HEK293 (cell line): ENCODE measurements at regions not wholly inside any gene's neighbourhood (a gene's known extent, or its start where the extent isn't known, plus 50 kb on each side); places are given as distances from the start of the nearest gene placed in this dataset.

Source experiments
- CTCF ChIA-PET: fragments of 350-600 bp; formaldehyde crosslinking; extraction: SDS; loops from one replicate; lab custom pipeline; 2021; ENCODE audit warnings: antibody characterized with exemption; lab: Yijun Ruan, JAX
- POLR2A ChIA-PET: fragments of 300-600 bp; formaldehyde crosslinking; extraction: SDS; loops from one replicate; lab custom pipeline; 2020; ENCODE audit warnings: antibody characterized with exemption, inconsistent platforms; lab: Yijun Ruan, JAX
- H3K27ac ChIP-seq: fragments of 200-500 bp; sonication (Bioruptor generic); 2 replicates; pipeline ENCODE4 v1.5.1; 2014; ENCODE audit warnings: low read depth, low read length, control low read depth, inconsistent platforms; ENCODE audit errors: extremely low read depth
- H3K36me3 ChIP-seq, 2 experiments: fragments of 200-500 bp in 1 of 2; sonication (Bioruptor generic) in 1 of 2; 1 replicate in 1 of 2; 2 replicates in 1 of 2; pipeline ENCODE4 v1.5.1; 2014 to 2017; ENCODE audit warnings: inconsistent platforms in 2 of 2, low read length in 2 of 2; ENCODE audit not compliant: control insufficient read depth in 2 of 2, insufficient read depth in 1 of 2
- H3K4me1 ChIP-seq: fragments of 200-500 bp; sonication (Bioruptor generic); 2 replicates; pipeline ENCODE4 v1.5.1; 2014; ENCODE audit warnings: mild to moderate bottlenecking, low read length, inconsistent platforms; ENCODE audit not compliant: control insufficient read depth, insufficient read depth
- H3K4me3 ChIP-seq: 2 replicates; pipeline ENCODE4 v1.5.1; 2011; ENCODE audit warnings: low read depth, mild to moderate bottlenecking, control low read depth, low read length, moderate library complexity
- H3K9me3 ChIP-seq: fragments of 200-500 bp; sonication (Bioruptor generic); 2 replicates; pipeline ENCODE4 v1.5.1; 2014; ENCODE audit warnings: low read depth, low read length, inconsistent platforms; ENCODE audit not compliant: control insufficient read depth, insufficient read depth
- HOXA7 ChIP-seq: sonication (generic); formaldehyde crosslinking; IDR thresholded peaks from 2 replicates; pipeline ENCODE4 v1.8.1; 2022; ENCODE audit warnings: missing genetic modification reagents, borderline replicate concordance
- PATZ1 ChIP-seq: fragments of 450-650 bp; formaldehyde crosslinking; IDR thresholded peaks from 2 replicates; pipeline ENCODE4 v1.5.1; 2016; ENCODE audit warnings: missing biosample characterization, missing genetic modification characterization
- SCRT2 ChIP-seq: fragments of 450-650 bp; formaldehyde crosslinking; IDR thresholded peaks from 2 replicates; pipeline ENCODE4 v1.5.1; 2016; ENCODE audit warnings: missing biosample characterization, missing genetic modification characterization
- TRIM28 ChIP-seq: IDR thresholded peaks from 2 replicates; pipeline ENCODE4 v1.6.1; 2011; ENCODE audit warnings: low read length, control low read depth, borderline replicate concordance
- ZBTB17 ChIP-seq: fragments of 450-650 bp; formaldehyde crosslinking; IDR thresholded peaks from 2 replicates; pipeline ENCODE4 v1.5.1; 2016; ENCODE audit warnings: missing biosample characterization, missing genetic modification characterization
- ZFP3 ChIP-seq: fragments of 450-650 bp; formaldehyde crosslinking; IDR thresholded peaks from 2 replicates; pipeline ENCODE4 v1.5.1; 2016; ENCODE audit warnings: low read depth, missing biosample characterization, missing genetic modification characterization
- ZFP41 ChIP-seq: fragments of 450-650 bp; formaldehyde crosslinking; IDR thresholded peaks from 2 replicates; pipeline ENCODE4 v1.5.1; 2016; ENCODE audit warnings: missing biosample characterization, missing genetic modification characterization, borderline replicate concordance
- ZNF211 ChIP-seq: fragments of 450-650 bp; formaldehyde crosslinking; IDR thresholded peaks from 2 replicates; pipeline ENCODE4 v1.5.1; 2016; ENCODE audit warnings: low read depth, missing biosample characterization, missing genetic modification characterization
- ZNF239 ChIP-seq: fragments of 450-650 bp; formaldehyde crosslinking; IDR thresholded peaks from 2 replicates; pipeline ENCODE4 v1.5.1; 2016; ENCODE audit warnings: missing biosample characterization, missing genetic modification characterization
- ZNF585B ChIP-seq: fragments of 450-650 bp; formaldehyde crosslinking; IDR thresholded peaks from 2 replicates; pipeline ENCODE4 v1.5.1; 2016; ENCODE audit warnings: missing biosample characterization, missing genetic modification characterization
- ZNF600 ChIP-seq: fragments of 450-650 bp; formaldehyde crosslinking; IDR thresholded peaks from 2 replicates; pipeline ENCODE4 v1.5.1; 2016; ENCODE audit warnings: missing biosample characterization, missing genetic modification characterization
- ZNF629 ChIP-seq: fragments of 450-650 bp; formaldehyde crosslinking; IDR thresholded peaks from 2 replicates; pipeline ENCODE4 v1.5.1; 2017; ENCODE audit warnings: missing biosample characterization, missing genetic modification characterization
- ZSCAN23 ChIP-seq: fragments of 450-650 bp; formaldehyde crosslinking; IDR thresholded peaks from 2 replicates; pipeline ENCODE4 v1.5.1; 2016; ENCODE audit warnings: missing biosample characterization, missing genetic modification characterization
- TF ChIP-seq, protein P1 (sequence below): fragments of 450-650 bp; formaldehyde crosslinking; IDR thresholded peaks from 2 replicates; pipeline ENCODE4 v1.5.1; 2016; ENCODE audit warnings: missing biosample characterization, missing genetic modification characterization
- TF ChIP-seq, protein P2 (sequence below): fragments of 450-650 bp; formaldehyde crosslinking; IDR thresholded peaks from 2 replicates; pipeline ENCODE4 v1.5.1; 2016; ENCODE audit warnings: missing biosample characterization, missing genetic modification characterization

DNA sequence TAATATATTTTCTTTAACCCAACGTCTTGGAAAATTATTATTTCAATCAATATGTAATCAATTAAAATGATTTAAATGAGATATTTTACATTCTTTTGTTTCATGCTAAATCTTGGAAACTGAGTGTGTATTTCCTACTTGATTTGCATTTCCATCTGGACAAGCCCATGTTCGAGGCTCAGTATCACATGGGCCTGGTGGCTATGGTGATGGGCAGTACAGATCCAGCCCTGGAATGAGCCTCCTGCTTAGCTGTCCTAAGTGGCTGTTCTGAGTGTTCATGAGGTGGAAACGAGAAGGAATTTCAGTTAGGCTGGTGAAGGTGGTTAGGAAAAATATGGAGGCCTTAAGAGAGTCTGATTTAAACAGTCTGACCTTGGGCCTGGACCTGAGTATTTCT, 73.0 kb upstream of the ATXN1 start:
- CTCF ChIA-PET, result interaction anchor here (0.7 kb wide), 1 partner anchor 18 kb away, joined by 3 read pairs; no protein-coding TSS in a partner anchor

GRCh38 chr6:16832721-16833120, 71.5 kb upstream of the ATXN1 start:
- no peak overlapping the region for H3K4me3 ChIP-seq
- no peaks in the 10 kb centered on the region for H3K9me3 ChIP-seq
- no peaks in the 10 kb centered on the region for H3K4me1 ChIP-seq
- ChIA-PET POLR2A (no interaction called here), CTCF (interaction anchor here (0.6 to 1.8 kb wide), 4 partner anchors 15 to 1475 kb away, joined by 3 to 6 read pairs (median 4); no protein-coding TSS in a partner anchor)
- no peak overlapping the region for H3K27ac ChIP-seq
- H3K36me3 ChIP-seq, result no peaks in the 10 kb centered on the region
- TF ChIP-seq ZNF585B (tag by site-specific recombination) (no peak), SCRT2 (tag by site-specific recombination) (no peak)

More for the DNA sequence above, 73.0 kb upstream of the ATXN1 start:
- POLR2A ChIA-PET, result no interaction called here
- Histone ChIP-seq H3K36me3 (no peaks in the 10 kb centered on the region), H3K4me3 (no peak overlapping the region), H3K27ac (no peak overlapping the region), H3K4me1 (no peaks in the 10 kb centered on the region), H3K9me3 (no peaks in the 10 kb centered on the region)
- TF ChIP-seq ZNF239 (no peak), SCRT2 (tag by site-specific recombination) (no peak)

- CTCF ChIA-PET, result interaction anchor here (0.7 to 1.8 kb wide), 4 partner anchors 15 to 542 kb away, joined by 3 to 6 read pairs (median 4); no protein-coding TSS in a partner anchor
- TF ChIP-seq ZSCAN23 (tag by site-specific recombination), result no peak
- TF ChIP-seq, protein P1, sequence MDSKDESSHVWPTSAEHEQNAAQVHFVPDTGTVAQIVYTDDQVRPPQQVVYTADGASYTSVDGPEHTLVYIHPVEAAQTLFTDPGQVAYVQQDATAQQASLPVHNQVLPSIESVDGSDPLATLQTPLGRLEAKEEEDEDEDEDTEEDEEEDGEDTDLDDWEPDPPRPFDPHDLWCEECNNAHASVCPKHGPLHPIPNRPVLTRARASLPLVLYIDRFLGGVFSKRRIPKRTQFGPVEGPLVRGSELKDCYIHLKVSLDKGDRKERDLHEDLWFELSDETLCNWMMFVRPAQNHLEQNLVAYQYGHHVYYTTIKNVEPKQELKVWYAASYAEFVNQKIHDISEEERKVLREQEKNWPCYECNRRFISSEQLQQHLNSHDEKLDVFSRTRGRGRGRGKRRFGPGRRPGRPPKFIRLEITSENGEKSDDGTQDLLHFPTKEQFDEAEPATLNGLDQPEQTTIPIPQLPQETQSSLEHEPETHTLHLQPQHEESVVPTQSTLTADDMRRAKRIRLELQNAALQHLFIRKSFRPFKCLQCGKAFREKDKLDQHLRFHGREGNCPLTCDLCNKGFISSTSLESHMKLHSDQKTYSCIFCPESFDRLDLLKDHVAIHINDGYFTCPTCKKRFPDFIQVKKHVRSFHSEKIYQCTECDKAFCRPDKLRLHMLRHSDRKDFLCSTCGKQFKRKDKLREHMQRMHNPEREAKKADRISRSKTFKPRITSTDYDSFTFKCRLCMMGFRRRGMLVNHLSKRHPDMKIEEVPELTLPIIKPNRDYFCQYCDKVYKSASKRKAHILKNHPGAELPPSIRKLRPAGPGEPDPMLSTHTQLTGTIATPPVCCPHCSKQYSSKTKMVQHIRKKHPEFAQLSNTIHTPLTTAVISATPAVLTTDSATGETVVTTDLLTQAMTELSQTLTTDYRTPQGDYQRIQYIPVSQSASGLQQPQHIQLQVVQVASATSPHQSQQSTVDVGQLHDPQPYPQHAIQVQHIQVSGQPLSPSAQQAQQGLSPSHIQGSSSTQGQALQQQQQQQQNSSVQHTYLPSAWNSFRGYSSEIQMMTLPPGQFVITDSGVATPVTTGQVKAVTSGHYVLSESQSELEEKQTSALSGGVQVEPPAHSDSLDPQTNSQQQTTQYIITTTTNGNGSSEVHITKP, result 0 out of 2 replicates have a peak, but pooled peaks have one; percentile 18
These were observed 70.8 kb upstream of the ATXN1 start for GRCh38 chr6:16832043-16832567.

DNA sequence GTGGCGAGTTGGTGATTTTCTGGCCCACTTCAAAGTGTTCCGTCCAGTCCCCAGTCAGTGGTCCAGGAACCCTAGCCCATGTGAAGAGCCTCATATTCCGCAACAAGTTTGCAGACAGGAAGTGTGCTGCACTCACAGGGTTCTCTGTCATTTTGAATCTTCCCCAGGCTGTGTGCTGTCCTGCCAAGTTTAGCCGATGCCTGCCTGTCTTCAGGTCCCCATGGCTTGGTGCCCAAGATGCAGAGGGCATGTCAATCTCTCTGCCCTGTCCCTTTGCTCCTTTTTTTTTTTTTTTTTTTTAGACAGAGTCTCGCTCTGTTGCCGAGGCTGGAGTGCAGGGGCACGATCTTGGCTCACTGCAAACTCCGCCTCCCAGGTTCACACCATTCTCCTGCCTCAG, 69.9 kb upstream of the ATXN1 start:
- H3K4me1 ChIP-seq, result no peaks in the 10 kb centered on the region
- POLR2A ChIA-PET, result no interaction called here
- no peaks in the 10 kb centered on the region for H3K36me3 ChIP-seq
- TF ChIP-seq PATZ1 (tag by site-specific recombination) (no peak), ZNF600 (peak; percentile 88)
- H3K27ac ChIP-seq, result no peak overlapping the region
- CTCF ChIA-PET, result interaction anchor here (0.7 to 1.8 kb wide), 2 partner anchors 44 to 541 kb away, joined by 3 read pairs; no protein-coding TSS in a partner anchor
- no peak overlapping the region for H3K4me3 ChIP-seq
- H3K9me3 ChIP-seq, result no peaks in the 10 kb centered on the region

More at GRCh38 chr6:16832043-16832567, 70.8 kb upstream of the ATXN1 start:
- no peak overlapping the region for H3K4me3 ChIP-seq
- H3K27ac ChIP-seq, result no peak overlapping the region
- H3K9me3 ChIP-seq, result no peaks in the 10 kb centered on the region
- no peaks in the 10 kb centered on the region for H3K36me3 ChIP-seq
- H3K4me1 ChIP-seq, result no peaks in the 10 kb centered on the region
- POLR2A ChIA-PET, result no interaction called here

GRCh38 chr6:16828058-16828457, 66.8 kb upstream of the ATXN1 start:
- Histone ChIP-seq H3K9me3 (no peaks in the 10 kb centered on the region), H3K27ac (no peak overlapping the region), H3K4me3 (no peak overlapping the region), H3K4me1 (no peaks in the 10 kb centered on the region), H3K36me3 (no peaks in the 10 kb centered on the region)
- CTCF ChIA-PET, result no interaction called here
- POLR2A ChIA-PET, result no interaction called here
- no peak for TF ChIP-seq ZFP3 (tag by site-specific recombination)
- no peak for TF ChIP-seq TRIM28
- TF ChIP-seq ZNF211 (tag by site-specific recombination), result no peak
- no peak for TF ChIP-seq HOXA7 (CRISPR knock-in tag)
- TF ChIP-seq, protein P2, sequence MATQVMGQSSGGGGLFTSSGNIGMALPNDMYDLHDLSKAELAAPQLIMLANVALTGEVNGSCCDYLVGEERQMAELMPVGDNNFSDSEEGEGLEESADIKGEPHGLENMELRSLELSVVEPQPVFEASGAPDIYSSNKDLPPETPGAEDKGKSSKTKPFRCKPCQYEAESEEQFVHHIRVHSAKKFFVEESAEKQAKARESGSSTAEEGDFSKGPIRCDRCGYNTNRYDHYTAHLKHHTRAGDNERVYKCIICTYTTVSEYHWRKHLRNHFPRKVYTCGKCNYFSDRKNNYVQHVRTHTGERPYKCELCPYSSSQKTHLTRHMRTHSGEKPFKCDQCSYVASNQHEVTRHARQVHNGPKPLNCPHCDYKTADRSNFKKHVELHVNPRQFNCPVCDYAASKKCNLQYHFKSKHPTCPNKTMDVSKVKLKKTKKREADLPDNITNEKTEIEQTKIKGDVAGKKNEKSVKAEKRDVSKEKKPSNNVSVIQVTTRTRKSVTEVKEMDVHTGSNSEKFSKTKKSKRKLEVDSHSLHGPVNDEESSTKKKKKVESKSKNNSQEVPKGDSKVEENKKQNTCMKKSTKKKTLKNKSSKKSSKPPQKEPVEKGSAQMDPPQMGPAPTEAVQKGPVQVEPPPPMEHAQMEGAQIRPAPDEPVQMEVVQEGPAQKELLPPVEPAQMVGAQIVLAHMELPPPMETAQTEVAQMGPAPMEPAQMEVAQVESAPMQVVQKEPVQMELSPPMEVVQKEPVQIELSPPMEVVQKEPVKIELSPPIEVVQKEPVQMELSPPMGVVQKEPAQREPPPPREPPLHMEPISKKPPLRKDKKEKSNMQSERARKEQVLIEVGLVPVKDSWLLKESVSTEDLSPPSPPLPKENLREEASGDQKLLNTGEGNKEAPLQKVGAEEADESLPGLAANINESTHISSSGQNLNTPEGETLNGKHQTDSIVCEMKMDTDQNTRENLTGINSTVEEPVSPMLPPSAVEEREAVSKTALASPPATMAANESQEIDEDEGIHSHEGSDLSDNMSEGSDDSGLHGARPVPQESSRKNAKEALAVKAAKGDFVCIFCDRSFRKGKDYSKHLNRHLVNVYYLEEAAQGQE (tag by site-specific recombination), result no peak
- no peak for TF ChIP-seq ZBTB17
- no peak for TF ChIP-seq ZNF629 (tag by site-specific recombination)
- TF ChIP-seq ZNF239, result no peak
- no peak for TF ChIP-seq ZFP41 (tag by site-specific recombination)
